Smooth muscle cell (in vitro differentiated cells): ENCODE measurements at regions not wholly inside any gene's neighbourhood (a gene's known extent, or its start where the extent isn't known, plus 50 kb on each side); places are given as distances from the start of the nearest gene placed in this dataset.
A peak's percentile ranks its signal among the peaks of the same experiment; 100 is the strongest.
"Not testable (repeated sequence)": the region's sequence is repeated elsewhere in the genome, so short reads cannot be mapped to it uniquely, and the experiment has no call there.

Source experiments
- DNase-seq: peaks from one replicate; lab custom pipeline; 2025; ENCODE audit not compliant: unreplicated experiment; lab: John Stamatoyannopoulos, UW
- H2AFZ ChIP-seq: fragments of 200-600 bp; sonication (generic); 2 replicates; pipeline ENCODE4 v1.6.0; 2016; ENCODE audit warnings: antibody characterized with exemption, low read depth, mild to moderate bottlenecking
- H3F3A ChIP-seq: fragments of 200-600 bp; sonication (generic); 2 replicates; pipeline ENCODE4 v1.6.0; 2017; ENCODE audit warnings: antibody characterized with exemption, low read depth
- H3K27ac ChIP-seq: fragments of 200-600 bp; sonication (generic); 2 replicates; pipeline ENCODE4 v1.5.1; 2016; ENCODE audit warnings: low read depth, mild to moderate bottlenecking
- H3K27me3 ChIP-seq: fragments of 200-600 bp; sonication (generic); 2 replicates; pipeline ENCODE4 v1.6.1; 2016; ENCODE audit warnings: low read depth, mild to moderate bottlenecking
- H3K36me3 ChIP-seq: fragments of 200-600 bp; sonication (generic); 2 replicates; pipeline ENCODE4 v1.5.1; 2016; ENCODE audit warnings: low read depth
- H3K4me1 ChIP-seq: fragments of 200-600 bp; sonication (generic); 2 replicates; pipeline ENCODE4 v1.5.1; 2016; ENCODE audit warnings: low read depth
- H3K4me2 ChIP-seq: fragments of 200-600 bp; sonication (generic); 2 replicates; pipeline ENCODE4 v1.6.0; 2016; ENCODE audit warnings: mild to moderate bottlenecking
- H3K4me3 ChIP-seq: fragments of 200-600 bp; sonication (generic); 2 replicates; pipeline ENCODE4 v1.5.1; 2016; ENCODE audit warnings: mild to moderate bottlenecking
- H3K79me2 ChIP-seq: fragments of 200-600 bp; sonication (generic); 2 replicates; pipeline ENCODE4 v1.6.0; 2016; ENCODE audit warnings: low read depth, mild to moderate bottlenecking
- H3K9ac ChIP-seq: fragments of 200-600 bp; sonication (generic); 2 replicates; pipeline ENCODE4 v1.6.0; 2016; ENCODE audit warnings: low read depth
- H3K9me3 ChIP-seq: fragments of 200-600 bp; sonication (generic); replicated peaks from 2 replicates; pipeline ENCODE4 v1.5.1; 2016; ENCODE audit warnings: low read depth
- H4K20me1 ChIP-seq: fragments of 200-600 bp; sonication (generic); 2 replicates; pipeline ENCODE4 v1.6.0; 2016; ENCODE audit warnings: low read depth
- CTCF ChIP-seq: fragments of 200-600 bp; sonication (generic); IDR thresholded peaks from 2 replicates; pipeline ENCODE4 v1.5.1; 2017; ENCODE audit warnings: borderline replicate concordance, mild to moderate bottlenecking, antibody characterized with exemption; ENCODE audit not compliant: insufficient read depth, poor library complexity, severe bottlenecking
- WGBS: methylation state at CpG from one replicate; pipeline ENCODE4 v1.1.7; 2016; ENCODE audit warnings: low lambda C conversion rate; 5-methylcytosine and 5-hydroxymethylcytosine counted together

- Histone ChIP-seq H3K4me1 (no peaks in the 10 kb centered on the region), H3K79me2 (no peaks in the 10 kb centered on the region), H3F3A (no peaks in the 10 kb centered on the region), H3K36me3 (no peaks in the 10 kb centered on the region), H4K20me1 (no peaks in the 10 kb centered on the region), H3K9me3 (no peaks in the 10 kb centered on the region), H2AFZ (no peak overlapping the region), H3K4me3 (no peak overlapping the region), H3K27me3 (no peaks in the 10 kb centered on the region), H3K27ac (no peak overlapping the region), H3K9ac (no peak overlapping the region), H3K4me2 (no peak overlapping the region)
- WGBS: 90% methylated on average over 7 of the region's 7 CpGs
- DNase-seq: no peak
- TF ChIP-seq CTCF: no peak
Measured at GRCh38 chr7:77484785-77485184, 52.3 kb upstream of the PTPN12 start.

GRCh38 chr7:77482015-77482414 lies 55.1 kb upstream of the PTPN12 start:
- DNase-seq: no peak
- no peak for TF ChIP-seq CTCF
- no peaks in the 10 kb centered on the region for H4K20me1 ChIP-seq
- no peaks in the 10 kb centered on the region for H3K4me1 ChIP-seq
- no peaks in the 10 kb centered on the region for H3K79me2 ChIP-seq
- H3K27me3 ChIP-seq: no peaks in the 10 kb centered on the region
- no peak overlapping the region for H3K4me3 ChIP-seq
- no peak overlapping the region for H2AFZ ChIP-seq
- H3K27ac ChIP-seq: peak overlapping the region; percentile 15
- no peaks in the 10 kb centered on the region for H3F3A ChIP-seq
- H3K9ac ChIP-seq: no peak overlapping the region
- no peak overlapping the region for H3K4me2 ChIP-seq
- no peaks in the 10 kb centered on the region for H3K36me3 ChIP-seq
- no peaks in the 10 kb centered on the region for H3K9me3 ChIP-seq
- WGBS: 80% methylated on average over 3 of the region's 3 CpGs

- H2AFZ ChIP-seq: no peak overlapping the region
- H3K9me3 ChIP-seq: no peaks in the 10 kb centered on the region
- no peak overlapping the region for H3K4me3 ChIP-seq
- DNase-seq: no peak
- H3K36me3 ChIP-seq: no peaks in the 10 kb centered on the region
- no peaks in the 10 kb centered on the region for H3F3A ChIP-seq
- TF ChIP-seq CTCF: no peak
- H3K79me2 ChIP-seq: no peaks in the 10 kb centered on the region
- no peaks in the 10 kb centered on the region for H3K4me1 ChIP-seq
- whole genome bisulfite sequencing: 92% methylated on average over 2 of the region's 2 CpGs
- H3K27ac ChIP-seq: peak overlapping the region; percentile 15
- H3K9ac ChIP-seq: no peak overlapping the region
- no peaks in the 10 kb centered on the region for H3K27me3 ChIP-seq
- no peaks in the 10 kb centered on the region for H4K20me1 ChIP-seq
- H3K4me2 ChIP-seq: no peak overlapping the region
Measured at GRCh38 chr7:77481615-77482014, 55.5 kb upstream of the PTPN12 start.

- not testable (repeated sequence) for H3F3A ChIP-seq, H3K4me1 ChIP-seq, H3K79me2 ChIP-seq, H3K4me2 ChIP-seq, H3K4me3 ChIP-seq, H3K27ac ChIP-seq, DNase-seq, H3K9ac ChIP-seq, H3K9me3 ChIP-seq, H4K20me1 ChIP-seq, H3K27me3 ChIP-seq, H3K36me3 ChIP-seq
- H2AFZ ChIP-seq: peak overlapping the region; percentile 24
- 94% methylated on average over 4 of the region's 4 CpGs for WGBS
Measured at GRCh38 chr7:77480102-77480627, 56.9 kb upstream of the PTPN12 start.
